UCSD-AML1 (cell line): ENCODE measurements at regions not wholly inside any gene's neighbourhood (a gene's known extent, or its start where the extent isn't known, plus 50 kb on each side); places are given as distances from the start of the nearest gene placed in this dataset.

Experiments used
- DNase-seq: peaks from one replicate; lab custom pipeline; 2025; ENCODE audit not compliant: unreplicated experiment; lab: John Stamatoyannopoulos, UW

- DNase-seq: no peak
Observed at GRCh38 chr3:54071601-54072000, 50.8 kb upstream of the CACNA2D3 start.

DNA sequence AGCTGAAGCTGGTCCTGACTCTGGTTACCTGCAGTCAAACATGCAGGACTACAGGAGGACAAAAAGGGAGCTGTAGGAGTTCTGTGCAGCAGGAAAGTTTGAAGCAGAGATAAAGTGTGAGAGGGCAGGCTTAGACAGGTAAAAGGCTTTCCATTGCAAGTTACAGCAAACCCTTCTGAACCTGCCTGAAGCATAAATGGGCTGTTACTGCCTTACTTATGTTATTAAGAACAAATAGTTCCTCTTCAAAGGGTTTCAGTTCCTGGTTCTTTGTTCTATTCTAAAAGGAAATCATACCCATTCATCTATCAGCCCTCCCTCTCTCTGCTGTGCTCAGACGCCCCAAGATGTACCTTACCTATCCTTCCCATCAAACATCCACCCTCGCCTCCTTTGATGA lies 52.4 kb upstream of the CACNA2D3 start:
- no peak for DNase-seq

GRCh38 chr3:54067055-54067698 lies 55.2 kb upstream of the CACNA2D3 start:
- DNase-seq: no peak

DNA sequence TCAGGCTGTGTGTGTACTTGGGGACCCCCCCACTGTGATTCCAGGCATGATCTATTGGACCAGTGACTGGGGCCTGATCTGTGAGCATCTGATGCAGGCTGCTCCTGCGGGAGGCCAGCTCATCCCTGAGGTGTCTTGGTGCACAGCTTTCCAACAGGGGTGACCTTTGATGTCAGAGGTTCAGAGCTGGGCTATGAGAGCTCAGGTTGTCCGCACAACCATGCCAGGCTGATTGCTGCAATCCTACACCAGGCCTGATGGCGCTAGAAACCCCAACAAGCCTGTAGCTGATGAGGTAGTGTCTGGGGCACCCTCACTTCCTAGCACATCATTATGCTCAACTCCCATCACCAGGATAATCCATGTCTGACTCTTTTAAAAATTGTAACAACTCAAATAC lies 56.1 kb upstream of the CACNA2D3 start:
- DNase-seq: no peak

GRCh38 chr3:54065586-54065985 lies 56.8 kb upstream of the CACNA2D3 start:
- DNase-seq: no peak

DNA sequence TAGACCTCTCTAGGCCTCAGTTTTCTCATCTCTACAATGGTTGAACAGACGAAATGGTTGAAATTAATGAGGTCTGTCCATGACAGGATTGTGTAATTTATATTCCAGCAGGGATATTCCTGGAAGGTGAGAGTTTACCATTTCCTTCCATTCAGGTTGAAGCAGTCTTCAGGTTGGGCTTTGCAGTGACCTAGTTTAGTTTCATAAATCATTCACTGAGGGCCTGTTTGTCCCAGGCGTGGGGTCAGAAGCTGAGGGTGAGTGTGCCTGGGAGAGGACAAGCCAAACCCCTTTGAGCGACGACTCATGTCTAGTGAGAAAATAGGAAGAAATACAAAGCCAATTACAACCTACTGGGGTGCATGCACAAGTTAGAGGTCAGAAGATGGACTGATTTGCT lies 57.2 kb upstream of the CACNA2D3 start:
- DNase-seq: no peak

DNA sequence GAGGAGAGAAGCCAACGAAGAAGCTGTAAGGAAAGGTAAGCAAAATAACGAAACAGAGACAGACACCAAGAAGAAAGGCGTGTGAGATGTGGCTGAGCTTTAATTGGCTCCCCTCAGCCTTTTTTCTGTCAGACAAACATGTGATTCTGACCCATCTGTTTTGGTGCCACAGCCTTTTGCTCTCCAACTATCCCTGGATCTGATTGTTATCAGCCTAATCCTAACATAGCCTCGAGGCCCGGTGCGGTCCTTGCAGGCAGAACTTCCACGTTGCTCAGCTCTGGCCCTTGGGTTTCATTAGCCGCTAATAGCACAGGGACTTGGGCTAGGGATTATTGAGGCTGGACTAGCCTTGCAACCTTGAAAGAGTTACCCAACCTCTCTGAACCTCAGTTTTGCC lies 57.9 kb upstream of the CACNA2D3 start:
- DNase-seq: no peak

DNA sequence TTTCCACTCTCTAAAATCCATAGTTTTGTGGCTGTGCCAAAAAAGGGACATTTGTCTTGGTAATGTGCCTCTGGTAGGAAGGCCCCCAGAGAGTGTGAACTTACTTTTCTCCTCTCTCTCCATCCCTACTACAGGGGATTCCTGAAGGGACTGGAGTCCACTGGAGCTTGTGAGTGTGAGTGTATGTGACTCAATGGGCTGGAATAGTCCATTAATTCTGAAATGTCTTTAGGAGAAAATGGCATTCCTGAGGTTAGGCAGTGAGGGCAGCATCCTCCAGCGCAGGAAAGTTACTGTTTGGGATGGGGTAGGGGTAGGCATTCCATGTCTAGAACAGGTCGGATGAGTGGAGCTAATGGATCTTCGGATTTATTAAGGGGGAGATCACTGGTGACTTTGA lies 59.8 kb upstream of the CACNA2D3 start:
- no peak for DNase-seq

DNA sequence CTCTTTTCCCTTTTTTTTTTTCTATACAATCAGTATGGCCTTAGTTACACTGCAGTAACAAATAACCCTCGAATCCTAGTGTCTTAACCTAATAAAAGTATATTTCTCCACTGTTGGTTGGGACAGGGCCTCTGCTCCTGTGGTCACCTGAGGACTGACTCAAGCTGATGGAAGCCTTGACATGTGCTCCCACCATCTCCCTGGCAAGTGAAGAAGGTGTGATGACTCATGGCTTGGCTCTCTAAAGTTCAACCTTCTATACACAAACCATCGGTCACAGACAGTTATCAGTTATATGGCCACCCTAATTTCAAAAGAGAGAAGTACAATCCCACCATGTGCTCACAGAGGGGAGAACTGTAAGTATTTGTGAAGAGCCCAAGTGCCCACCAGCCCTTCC lies 65.8 kb upstream of the CACNA2D3 start:
- DNase-seq: no peak

DNA sequence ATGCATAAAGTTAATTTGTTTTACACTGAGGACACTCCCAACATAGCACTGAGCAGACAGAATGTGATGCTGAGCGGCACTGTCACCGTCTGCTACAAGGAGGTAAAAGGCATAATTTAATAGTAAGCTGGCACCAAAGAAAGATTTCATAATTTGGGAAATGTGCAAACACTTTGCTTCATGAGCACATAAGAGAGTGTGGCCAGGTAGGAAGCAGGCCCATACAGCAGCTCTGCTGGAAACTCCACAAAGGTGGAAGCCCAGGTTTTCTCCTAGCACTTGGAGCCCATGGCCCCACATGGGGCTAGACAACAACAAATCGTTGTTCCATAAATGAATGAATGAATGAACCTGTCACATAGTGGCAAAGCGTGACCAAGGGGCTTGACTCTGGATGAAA lies 68.5 kb upstream of the CACNA2D3 start:
- DNase-seq: no peak

GRCh38 chr3:54053211-54053610 lies 69.1 kb upstream of the CACNA2D3 start:
- no peak for DNase-seq

DNA sequence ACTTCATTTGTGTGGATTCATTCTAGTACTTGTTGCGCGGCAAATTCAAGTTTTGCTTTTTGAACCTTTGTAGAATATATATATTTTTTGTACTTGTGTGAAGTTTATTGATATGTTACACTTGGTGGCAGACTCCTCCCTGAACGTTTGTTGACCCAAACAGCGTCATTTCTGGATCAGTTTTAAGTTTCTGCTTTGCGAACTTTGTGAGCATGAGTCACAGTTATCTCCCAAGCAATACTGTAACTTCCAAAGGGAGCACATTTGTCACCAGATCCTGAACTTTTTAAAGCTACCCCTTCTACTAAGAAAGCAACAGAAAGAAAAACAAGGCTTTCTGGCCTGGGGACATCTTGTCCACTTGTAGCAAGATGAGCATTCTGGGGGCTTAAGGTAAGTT lies 74.8 kb upstream of the CACNA2D3 start:
- no peak for DNase-seq

DNA sequence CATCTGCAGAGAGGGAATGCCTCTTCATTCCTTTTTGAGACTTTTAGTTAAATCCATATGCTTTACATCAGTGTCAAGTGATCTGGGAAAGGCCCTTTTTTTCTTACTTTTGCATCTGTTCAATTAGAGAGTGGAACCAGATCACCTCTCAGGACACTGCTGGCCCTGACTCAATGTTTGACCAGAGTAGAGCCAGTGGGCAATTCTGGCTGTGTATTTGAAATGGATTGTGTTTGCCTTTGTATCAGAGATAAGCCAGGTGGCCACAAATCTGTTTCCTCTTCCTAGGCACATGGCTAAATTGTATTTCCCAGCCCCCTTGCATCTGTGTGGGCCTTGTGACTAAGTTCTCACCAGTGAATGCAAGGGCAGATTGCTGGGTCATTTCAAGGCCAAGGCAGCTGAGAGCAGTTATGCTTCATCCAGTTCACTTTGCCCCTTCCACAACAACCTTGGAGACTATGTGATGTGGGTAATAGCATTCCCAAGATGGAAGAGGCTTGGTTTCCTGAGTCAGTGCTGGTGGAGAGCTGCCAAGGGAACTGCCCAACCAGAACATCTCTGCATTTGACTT lies 75.6 kb upstream of the CACNA2D3 start:
- peak; percentile 21 for DNase-seq

DNA sequence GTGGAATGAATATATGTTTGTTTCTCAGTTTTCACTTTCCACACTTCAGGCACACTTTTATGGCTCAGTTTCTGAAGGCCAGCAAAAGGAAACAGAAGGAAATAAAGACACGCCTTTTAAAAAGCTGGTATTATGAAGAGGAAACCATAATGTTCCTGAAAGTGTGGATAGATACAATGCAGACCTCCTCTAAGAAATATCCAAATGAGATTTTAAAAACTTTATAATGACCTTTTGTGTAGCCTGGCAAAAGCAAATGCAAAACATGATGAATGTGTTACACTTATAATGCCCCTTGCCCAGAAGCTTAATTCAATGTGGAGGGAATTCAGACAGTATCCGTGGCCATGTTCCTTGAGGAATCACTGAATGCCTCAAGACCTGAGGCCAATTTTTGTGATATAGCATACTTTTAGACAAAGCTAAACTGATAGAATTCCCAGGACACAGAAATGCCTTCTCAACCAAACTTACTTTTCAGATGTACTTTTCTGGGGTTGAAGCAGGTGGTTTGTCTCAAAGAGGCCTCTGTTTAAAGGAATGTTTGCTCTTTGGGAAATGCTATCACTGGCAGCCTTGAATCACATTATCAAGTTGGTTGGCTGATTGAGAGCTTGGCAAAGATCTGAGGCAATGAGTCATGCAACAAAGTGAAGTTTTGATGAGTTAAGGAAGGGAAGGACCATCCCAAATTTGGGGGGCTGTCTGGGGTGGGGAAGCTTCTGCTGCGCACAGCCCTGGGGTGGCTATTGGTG lies 77.1 kb upstream of the CACNA2D3 start:
- no peak for DNase-seq

DNA sequence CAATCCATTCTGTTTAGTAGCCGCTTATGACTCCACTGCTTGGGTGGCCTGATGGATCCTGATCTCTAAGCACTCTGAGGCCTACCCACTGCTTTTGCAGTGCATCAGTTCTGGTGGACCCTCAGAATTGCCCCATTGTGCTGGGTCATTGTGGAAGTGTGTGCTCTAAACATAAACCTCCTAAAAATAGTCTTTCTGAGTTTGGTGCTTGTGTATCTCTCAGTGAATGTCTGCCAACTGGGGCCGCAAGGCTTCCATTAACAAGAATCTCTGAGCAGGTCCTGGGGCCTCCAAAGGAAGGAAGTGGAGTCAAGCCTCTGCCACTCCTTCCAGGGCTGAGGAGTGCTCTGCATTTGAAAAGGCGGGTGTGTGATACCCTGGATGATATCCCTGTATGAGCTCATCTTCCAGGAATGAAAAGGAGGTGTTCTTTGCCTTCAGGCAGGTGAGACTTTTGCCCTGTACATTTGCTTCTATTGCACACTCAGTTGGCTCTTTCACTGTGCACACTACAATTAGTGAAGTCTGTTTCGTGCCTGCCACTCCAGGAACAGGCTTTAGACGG lies 80.0 kb upstream of the CACNA2D3 start:
- DNase-seq: peak; percentile 26

DNA sequence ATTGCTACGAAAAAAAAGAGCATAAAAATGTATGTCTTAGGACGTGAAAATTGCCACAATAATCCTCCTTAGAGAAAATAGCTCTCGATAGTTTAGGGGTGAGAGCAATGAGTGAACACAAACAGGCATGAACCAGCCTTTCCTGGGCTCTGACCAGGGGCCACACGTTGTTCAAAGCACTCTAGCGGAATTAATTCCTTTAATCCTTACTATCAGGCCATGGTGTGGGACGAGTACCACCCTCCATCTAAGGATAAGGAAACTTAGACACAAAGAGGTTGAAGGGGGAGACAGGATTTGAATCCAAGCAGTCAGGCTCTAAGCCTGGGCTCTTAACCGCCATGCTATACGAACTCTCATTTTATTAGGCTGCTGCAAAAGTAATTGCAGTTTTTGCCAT lies 81.9 kb upstream of the CACNA2D3 start:
- DNase-seq: no peak

DNA sequence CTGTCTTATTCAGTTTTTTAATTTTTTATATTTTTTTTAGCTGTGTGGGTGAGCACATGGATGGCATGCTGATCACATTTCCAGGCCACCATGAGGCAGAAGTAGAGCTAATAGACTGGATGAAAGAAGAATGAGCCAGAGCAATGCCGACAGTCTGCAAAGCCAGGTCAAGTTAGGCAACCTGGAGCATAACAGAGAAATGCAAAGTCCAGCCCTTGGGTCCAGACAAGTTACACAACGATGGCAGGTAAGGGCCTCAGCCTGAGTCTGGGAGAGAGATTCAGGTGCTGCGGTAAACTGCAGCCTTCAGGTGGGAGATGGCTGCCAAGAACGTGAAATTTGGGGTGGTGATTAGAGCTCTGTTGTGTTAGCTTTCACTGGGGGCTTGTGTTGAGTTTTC lies 84.0 kb upstream of the CACNA2D3 start:
- DNase-seq: no peak

DNA sequence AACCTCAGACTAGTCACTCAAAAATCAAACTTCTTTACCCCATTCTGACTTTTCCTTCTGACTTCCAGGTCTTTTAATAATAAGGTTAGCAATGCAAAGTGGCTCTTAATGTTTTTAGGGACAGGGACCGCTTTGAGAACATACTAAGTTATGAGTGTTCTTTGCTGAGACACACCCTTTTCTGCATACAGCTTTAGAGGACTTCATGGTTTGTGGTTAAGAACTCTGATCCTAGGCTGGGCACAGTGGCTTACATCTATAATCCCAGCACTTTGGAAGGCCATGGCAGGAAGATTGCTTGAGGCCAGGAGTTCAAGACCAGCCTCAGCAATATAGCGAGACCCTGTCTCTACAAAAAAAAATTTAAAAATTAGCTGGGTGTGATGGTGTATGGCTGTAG lies 85.8 kb upstream of the CACNA2D3 start:
- DNase-seq: no peak

GRCh38 chr3:54034971-54035370 lies 87.4 kb upstream of the CACNA2D3 start:
- peak; percentile 32 for DNase-seq

GRCh38 chr3:54033761-54034160 lies 88.6 kb upstream of the CACNA2D3 start:
- no peak for DNase-seq

- DNase-seq: no peak
Observed at GRCh38 chr3:54032598-54032997, 89.8 kb upstream of the CACNA2D3 start.

DNA sequence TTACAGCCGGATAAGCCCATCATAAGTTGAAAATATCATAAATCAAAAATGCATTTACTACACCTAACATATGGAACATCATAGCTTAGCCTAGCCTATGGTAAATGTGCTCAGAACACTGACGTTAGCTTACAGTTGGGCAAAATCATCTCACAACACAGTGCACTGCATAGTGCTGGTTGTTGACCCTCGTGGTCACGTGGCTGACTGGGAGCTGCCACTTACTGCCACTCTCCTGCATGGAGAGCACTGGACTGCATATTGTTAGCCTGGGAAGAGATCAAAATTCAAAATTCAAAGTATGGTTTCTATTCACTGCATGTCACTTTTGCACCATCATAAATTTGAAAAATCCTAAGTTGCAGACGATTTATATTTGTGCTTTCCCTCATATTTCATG lies 94.0 kb upstream of the CACNA2D3 start:
- DNase-seq: no peak
